DND-41 (cell line): ENCODE measurements at regions not wholly inside any gene's neighbourhood (a gene's known extent, or its start where the extent isn't known, plus 50 kb on each side); places are given as distances from the start of the nearest gene placed in this dataset.

Experiments
- CTCF ChIP-seq: IDR thresholded peaks from 2 replicates; pipeline ENCODE4 v1.5.1; 2012; ENCODE audit warnings: borderline replicate concordance, low read length, moderate library complexity, mild to moderate bottlenecking; ENCODE audit not compliant: poor library complexity, severe bottlenecking; ENCODE audit errors: extremely low read depth
- EZH2 ChIP-seq: IDR thresholded peaks from 3 replicates; pipeline ENCODE4 v1.6.1; 2012; ENCODE audit warnings: borderline replicate concordance, low read depth, mild to moderate bottlenecking, moderate library complexity, low read length, inconsistent platforms; ENCODE audit not compliant: severe bottlenecking

GRCh38 chr14:97413966-97414717, 617.0 kb downstream of the VRK1 start:
- TF ChIP-seq CTCF (no peak), EZH2 (no peak)
